ENCODE measurements at regions not wholly inside any gene's neighbourhood (a gene's known extent, or its start where the extent isn't known, plus 50 kb on each side); places are given as distances from the start of the nearest gene placed in this dataset.

DNA sequence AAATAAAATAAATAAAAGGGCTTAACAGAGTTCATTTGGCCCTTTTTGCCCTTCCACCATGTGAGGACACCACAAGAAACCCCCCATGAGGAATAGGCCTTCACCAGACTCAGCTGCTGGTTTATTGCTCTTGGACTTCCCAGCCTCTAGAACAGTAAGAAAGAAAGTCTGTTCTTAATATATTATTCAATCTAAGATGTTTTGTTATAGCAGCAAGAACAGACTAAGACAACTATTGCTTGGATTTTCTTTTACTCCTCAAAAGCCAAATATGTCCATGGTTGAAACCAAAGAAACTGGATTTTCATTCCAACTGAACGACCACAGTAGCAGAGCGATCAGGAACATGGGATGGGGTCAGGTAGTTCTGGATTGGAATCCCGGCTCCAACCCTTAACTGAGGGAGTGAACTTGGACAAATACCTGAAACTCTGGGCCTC is 157.2 kb upstream of the EEA1 start:
- no peak for TF ChIP-seq POLR2AphosphoS5 (IDR thresholded peaks at IDR 0.05)
- TF ChIP-seq, protein P1, sequence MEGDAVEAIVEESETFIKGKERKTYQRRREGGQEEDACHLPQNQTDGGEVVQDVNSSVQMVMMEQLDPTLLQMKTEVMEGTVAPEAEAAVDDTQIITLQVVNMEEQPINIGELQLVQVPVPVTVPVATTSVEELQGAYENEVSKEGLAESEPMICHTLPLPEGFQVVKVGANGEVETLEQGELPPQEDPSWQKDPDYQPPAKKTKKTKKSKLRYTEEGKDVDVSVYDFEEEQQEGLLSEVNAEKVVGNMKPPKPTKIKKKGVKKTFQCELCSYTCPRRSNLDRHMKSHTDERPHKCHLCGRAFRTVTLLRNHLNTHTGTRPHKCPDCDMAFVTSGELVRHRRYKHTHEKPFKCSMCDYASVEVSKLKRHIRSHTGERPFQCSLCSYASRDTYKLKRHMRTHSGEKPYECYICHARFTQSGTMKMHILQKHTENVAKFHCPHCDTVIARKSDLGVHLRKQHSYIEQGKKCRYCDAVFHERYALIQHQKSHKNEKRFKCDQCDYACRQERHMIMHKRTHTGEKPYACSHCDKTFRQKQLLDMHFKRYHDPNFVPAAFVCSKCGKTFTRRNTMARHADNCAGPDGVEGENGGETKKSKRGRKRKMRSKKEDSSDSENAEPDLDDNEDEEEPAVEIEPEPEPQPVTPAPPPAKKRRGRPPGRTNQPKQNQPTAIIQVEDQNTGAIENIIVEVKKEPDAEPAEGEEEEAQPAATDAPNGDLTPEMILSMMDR (IDR thresholded peaks at IDR 0.05): no peak
- TF ChIP-seq POLR2A (IDR thresholded peaks at IDR 0.05): no peak
- DNase-seq (ENCODE audit: low spot score): no peak
- Histone ChIP-seq H3K9me3 (no peaks in the 10 kb centered on the region), H3K4me3 (no peak overlapping the region), H3K36me3 (no peaks in the 10 kb centered on the region), H3K27me3 (replicated peaks; ENCODE audit: insufficient read depth) (no peaks in the 10 kb centered on the region), H3K27ac (peak overlapping the region; percentile 41 to 60), H3K4me1 (replicated peaks) (peaks cover 4% of the 10 kb centered on the region)
- intact Hi-C loops (cut with DNase I): no loop called here
- WGBS: 99% methylated on average over 3 of the region's 3 CpGs

DNA sequence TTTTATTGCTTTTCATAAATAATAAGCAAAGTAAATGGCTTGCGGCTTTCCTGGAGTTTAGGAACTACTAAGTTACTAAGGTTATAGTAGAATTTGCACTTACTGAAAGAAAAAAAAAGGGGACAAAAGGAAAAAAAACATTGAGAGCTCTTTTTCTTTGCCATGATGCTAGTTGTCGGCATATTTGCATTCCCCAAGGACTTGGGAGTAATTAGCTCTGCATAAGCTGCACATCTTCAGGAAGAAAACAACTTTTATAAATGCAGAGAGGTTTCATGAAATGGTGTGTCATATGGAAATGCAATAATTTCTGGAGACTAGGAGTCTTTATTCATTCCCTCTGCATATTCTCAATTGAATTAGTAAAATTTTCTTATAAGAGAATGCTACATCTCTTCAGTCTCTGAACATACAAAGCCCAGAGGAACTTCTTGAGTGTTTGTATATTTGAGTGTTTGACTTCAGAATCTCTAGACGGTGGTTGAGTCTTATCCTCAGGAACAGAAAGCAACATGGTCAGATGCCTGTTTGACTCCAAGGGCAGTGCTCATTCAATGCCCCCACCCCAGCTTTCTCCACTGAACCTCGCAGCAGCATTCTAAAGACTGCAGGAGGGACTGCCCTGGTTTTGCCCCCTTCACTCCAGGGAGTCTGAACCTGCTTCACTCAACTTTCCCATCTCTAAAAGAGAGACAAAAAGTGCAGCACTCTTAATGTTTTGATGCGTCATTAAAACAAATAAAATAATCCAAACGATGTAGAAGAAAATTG is 158.9 kb upstream of the EEA1 start:
- Histone ChIP-seq H3K36me3 (no peaks in the 10 kb centered on the region), H3K27me3 (replicated peaks; ENCODE audit: insufficient read depth) (no peaks in the 10 kb centered on the region), H3K4me3 (no peak overlapping the region), H3K4me1 (replicated peaks) (peaks cover 4% of the 10 kb centered on the region), H3K9me3 (no peaks in the 10 kb centered on the region), H3K27ac (peak overlapping the region in 1 of 2 donors; percentile 60)
- DNase-seq (ENCODE audit: low spot score): no peak
- TF ChIP-seq POLR2AphosphoS5 (IDR thresholded peaks at IDR 0.05) (no peak), POLR2A (IDR thresholded peaks at IDR 0.05) (no peak)
- TF ChIP-seq, protein P1 (IDR thresholded peaks at IDR 0.05): no peak
- WGBS: 54% methylated on average over 6 of the region's 6 CpGs
- intact Hi-C loops (cut with DNase I): no loop called here

DNA sequence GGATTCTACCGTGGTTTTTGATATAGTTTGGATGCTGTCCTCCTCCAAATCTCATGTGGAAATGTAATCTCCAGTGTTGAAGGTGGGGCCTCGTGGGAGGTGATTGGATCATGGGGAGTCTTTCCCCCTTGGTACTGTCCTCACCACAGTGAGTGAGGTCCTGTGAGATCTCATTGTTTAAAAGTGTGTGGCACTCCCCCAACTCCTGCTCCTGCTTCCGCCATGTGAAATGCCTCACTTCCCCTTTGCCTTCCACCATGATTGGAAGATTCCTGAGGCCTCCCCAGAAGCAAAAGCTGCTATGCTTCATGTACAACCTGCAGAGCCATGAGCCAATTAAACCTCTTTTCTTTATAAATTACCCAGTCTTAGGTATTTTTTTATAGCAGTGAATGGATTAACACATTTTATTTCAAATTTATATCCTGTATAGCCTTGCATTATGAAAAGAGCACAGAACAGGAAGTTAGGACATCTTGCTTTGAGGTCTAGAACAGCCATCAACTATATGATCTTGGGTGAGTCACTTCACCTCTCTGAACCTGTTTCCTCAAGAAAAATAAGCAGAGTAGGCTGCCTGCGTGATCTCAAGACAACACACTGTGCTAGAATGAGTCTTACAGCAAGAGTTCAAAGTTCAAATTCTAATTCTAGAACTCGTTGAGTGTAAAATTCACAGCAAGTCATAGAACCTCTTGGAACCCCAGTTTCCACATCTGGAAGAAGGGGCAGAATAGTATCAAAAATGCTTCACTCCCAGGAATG is 160.9 kb upstream of the EEA1 start:
- TF ChIP-seq POLR2AphosphoS5 (IDR thresholded peaks at IDR 0.05) (no peak), POLR2A (IDR thresholded peaks at IDR 0.05) (no peak)
- TF ChIP-seq, protein P1 (IDR thresholded peaks at IDR 0.05): no peak
- H3K4me3 ChIP-seq: no peak overlapping the region
- no peaks in the 10 kb centered on the region for H3K27me3 ChIP-seq (replicated peaks; ENCODE audit: insufficient read depth)
- no peak for DNase-seq (ENCODE audit: low spot score)
- H3K27ac ChIP-seq: peak overlapping the region in 1 of 2 donors; percentile 31
- peaks cover 5% of the 10 kb centered on the region for H3K4me1 ChIP-seq (replicated peaks)
- 77% methylated on average over 5 of the region's 5 CpGs for WGBS
- no peaks in the 10 kb centered on the region for H3K36me3 ChIP-seq
- intact Hi-C loops (cut with DNase I): no loop called here
- H3K9me3 ChIP-seq: no peaks in the 10 kb centered on the region

DNA sequence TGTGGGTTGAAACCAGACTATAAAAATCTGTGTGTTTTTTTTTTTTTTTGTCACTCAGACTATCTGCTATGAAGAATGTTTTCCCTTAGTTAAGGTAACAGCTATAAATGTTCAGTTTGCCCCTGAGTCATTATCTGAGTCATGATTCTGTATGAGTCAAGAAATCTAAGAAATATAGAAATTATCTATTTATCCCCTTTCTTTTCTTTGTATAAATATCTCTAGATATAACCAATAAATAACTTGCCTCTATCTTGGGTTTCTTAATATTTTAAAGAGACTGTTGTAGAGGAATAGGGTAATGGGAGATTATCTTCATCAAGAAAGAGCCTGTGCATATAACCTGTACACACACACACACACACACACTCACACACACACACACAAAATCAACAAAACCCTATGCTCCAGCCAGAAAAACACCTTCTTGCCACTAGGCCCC is 161.7 kb upstream of the EEA1 start:
- DNase-seq (ENCODE audit: low spot score): no peak
- Histone ChIP-seq H3K4me3 (no peak overlapping the region), H3K27ac (no peak overlapping the region), H3K27me3 (replicated peaks; ENCODE audit: insufficient read depth) (no peaks in the 10 kb centered on the region), H3K36me3 (no peaks in the 10 kb centered on the region), H3K4me1 (replicated peaks) (peaks cover 11% of the 10 kb centered on the region), H3K9me3 (no peaks in the 10 kb centered on the region)
- TF ChIP-seq, protein P1 (IDR thresholded peaks at IDR 0.05): no peak
- TF ChIP-seq POLR2A (IDR thresholded peaks at IDR 0.05): no peak
- TF ChIP-seq POLR2AphosphoS5 (IDR thresholded peaks at IDR 0.05): no peak
- intact Hi-C loops (cut with DNase I): no loop called here
